ENCODE measurements at regions not wholly inside any gene's neighbourhood (a gene's known extent, or its start where the extent isn't known, plus 50 kb on each side); places are given as distances from the start of the nearest gene placed in this dataset.

DNA sequence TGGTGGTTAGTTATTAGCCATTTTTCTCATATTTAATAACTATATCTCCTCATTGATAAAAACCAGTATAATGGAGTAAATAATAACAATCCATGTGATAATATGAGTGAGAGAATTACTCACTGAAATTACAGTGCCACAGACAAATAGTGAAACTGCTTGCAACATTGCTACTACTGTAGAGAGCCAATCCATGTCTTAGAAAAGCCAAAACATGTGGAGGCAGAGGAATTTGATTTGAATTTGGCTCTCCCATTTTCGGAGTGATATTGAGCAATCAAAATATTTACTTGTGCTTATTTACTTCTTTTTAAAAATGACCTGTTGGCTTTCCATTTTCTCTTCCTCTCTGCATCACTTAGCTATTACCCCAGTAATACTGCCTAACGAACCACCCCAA lies 288.3 kb upstream of the TCF4 start:
- Histone ChIP-seq H3F3A (ENCODE audit: insufficient read depth) (no peaks in the 10 kb centered on the region), H3K9me2 (replicated peaks; ENCODE audit: insufficient read depth, low read length) (no peaks in the 10 kb centered on the region), H3K4me2 (ENCODE audit: low read depth, low read length, poor library complexity, severe bottlenecking) (no peak overlapping the region), H3K9me3 (ENCODE audit: insufficient read depth, low read length) (no peaks in the 10 kb centered on the region), H3K27me3 (ENCODE audit: low read length) (no peaks in the 10 kb centered on the region), H3K79me2 (ENCODE audit: insufficient read depth, low read length) (no peaks in the 10 kb centered on the region), H3K36me3 (ENCODE audit: low read length) (no peaks in the 10 kb centered on the region), H3K9ac (ENCODE audit: low read length) (no peak overlapping the region), H3K4me3 (ENCODE audit: insufficient read depth, low read length, poor library complexity, severe bottlenecking) (no peak overlapping the region), H2AFZ (ENCODE audit: low read depth, low read length, severe bottlenecking) (no peak overlapping the region), H3K27ac (ENCODE audit: low read depth, low read length) (no peak overlapping the region), H4K20me1 (ENCODE audit: low read depth, low read length) (no peaks in the 10 kb centered on the region; the same call in 1 of the 2 replicates)
- TF ChIP-seq, protein P1, sequence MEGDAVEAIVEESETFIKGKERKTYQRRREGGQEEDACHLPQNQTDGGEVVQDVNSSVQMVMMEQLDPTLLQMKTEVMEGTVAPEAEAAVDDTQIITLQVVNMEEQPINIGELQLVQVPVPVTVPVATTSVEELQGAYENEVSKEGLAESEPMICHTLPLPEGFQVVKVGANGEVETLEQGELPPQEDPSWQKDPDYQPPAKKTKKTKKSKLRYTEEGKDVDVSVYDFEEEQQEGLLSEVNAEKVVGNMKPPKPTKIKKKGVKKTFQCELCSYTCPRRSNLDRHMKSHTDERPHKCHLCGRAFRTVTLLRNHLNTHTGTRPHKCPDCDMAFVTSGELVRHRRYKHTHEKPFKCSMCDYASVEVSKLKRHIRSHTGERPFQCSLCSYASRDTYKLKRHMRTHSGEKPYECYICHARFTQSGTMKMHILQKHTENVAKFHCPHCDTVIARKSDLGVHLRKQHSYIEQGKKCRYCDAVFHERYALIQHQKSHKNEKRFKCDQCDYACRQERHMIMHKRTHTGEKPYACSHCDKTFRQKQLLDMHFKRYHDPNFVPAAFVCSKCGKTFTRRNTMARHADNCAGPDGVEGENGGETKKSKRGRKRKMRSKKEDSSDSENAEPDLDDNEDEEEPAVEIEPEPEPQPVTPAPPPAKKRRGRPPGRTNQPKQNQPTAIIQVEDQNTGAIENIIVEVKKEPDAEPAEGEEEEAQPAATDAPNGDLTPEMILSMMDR (IDR thresholded peaks at IDR 0.05; ENCODE audit: insufficient read depth, low read length, poor library complexity, severe bottlenecking) = no peak
- no peak for TF ChIP-seq EZH2phosphoT487 (conservative IDR thresholded peaks at IDR 0.05; ENCODE audit: low read length)

GRCh38 chr18:55875371-55875901 lies 287.4 kb upstream of the TCF4 start:
- Histone ChIP-seq H3K27ac (ENCODE audit: low read depth, low read length) (no peak overlapping the region), H3K4me3 (ENCODE audit: insufficient read depth, low read length, poor library complexity, severe bottlenecking) (no peak overlapping the region), H3K36me3 (ENCODE audit: low read length) (no peaks in the 10 kb centered on the region), H2AFZ (ENCODE audit: low read depth, low read length, severe bottlenecking) (no peak overlapping the region), H3K4me2 (ENCODE audit: low read depth, low read length, poor library complexity, severe bottlenecking) (no peak overlapping the region), H3K9ac (ENCODE audit: low read length) (no peak overlapping the region), H3K9me3 (ENCODE audit: insufficient read depth, low read length) (no peaks in the 10 kb centered on the region), H3K9me2 (replicated peaks; ENCODE audit: insufficient read depth, low read length) (no peaks in the 10 kb centered on the region), H3K27me3 (ENCODE audit: low read length) (no peaks in the 10 kb centered on the region), H3F3A (ENCODE audit: insufficient read depth) (no peaks in the 10 kb centered on the region), H3K79me2 (ENCODE audit: insufficient read depth, low read length) (no peaks in the 10 kb centered on the region), H4K20me1 (ENCODE audit: low read depth, low read length) (no peaks in the 10 kb centered on the region; the same call in 1 of the 2 replicates)
- TF ChIP-seq, protein P1 (IDR thresholded peaks at IDR 0.05; ENCODE audit: insufficient read depth, low read length, poor library complexity, severe bottlenecking) = no peak
- TF ChIP-seq EZH2phosphoT487 (conservative IDR thresholded peaks at IDR 0.05; ENCODE audit: low read length) = no peak

GRCh38 chr18:55869556-55870501 lies 281.8 kb upstream of the TCF4 start:
- no peak overlapping the region for H3K27ac ChIP-seq (ENCODE audit: low read depth, low read length)
- no peaks in the 10 kb centered on the region for H3K9me2 ChIP-seq (replicated peaks; ENCODE audit: insufficient read depth, low read length)
- H3K4me2 ChIP-seq (ENCODE audit: low read depth, low read length, poor library complexity, severe bottlenecking) = no peak overlapping the region
- H4K20me1 ChIP-seq (ENCODE audit: low read depth, low read length) = no peaks in the 10 kb centered on the region
- H3K27me3 ChIP-seq (ENCODE audit: low read length) = no peaks in the 10 kb centered on the region
- no peak overlapping the region for H3K9ac ChIP-seq (ENCODE audit: low read length)
- H3K4me3 ChIP-seq (ENCODE audit: insufficient read depth, low read length, poor library complexity, severe bottlenecking) = no peak overlapping the region
- H3K36me3 ChIP-seq (ENCODE audit: low read length) = no peaks in the 10 kb centered on the region
- no peaks in the 10 kb centered on the region for H3K79me2 ChIP-seq (ENCODE audit: insufficient read depth, low read length)
- H3K9me3 ChIP-seq (ENCODE audit: insufficient read depth, low read length) = no peaks in the 10 kb centered on the region
- TF ChIP-seq, protein P1 (IDR thresholded peaks at IDR 0.05; ENCODE audit: insufficient read depth, low read length, poor library complexity, severe bottlenecking) = no peak
- TF ChIP-seq EZH2phosphoT487 (conservative IDR thresholded peaks at IDR 0.05; ENCODE audit: low read length) = no peak
- no peak overlapping the region for H2AFZ ChIP-seq (ENCODE audit: low read depth, low read length, severe bottlenecking)
- H3F3A ChIP-seq (ENCODE audit: insufficient read depth) = no peaks in the 10 kb centered on the region

All from SU-DHL-6 (cell line).